Thyroid gland (tissue), 4 donors: ENCODE measurements at regions not wholly inside any gene's neighbourhood (a gene's known extent, or its start where the extent isn't known, plus 50 kb on each side); places are given as distances from the start of the nearest gene placed in this dataset.

Experiments used
- CTCF ChIP-seq, 6 experiments: fragments of 200-600 bp in 3 of 6; fragments of 450-650 bp in 3 of 6; sonication (generic) in 3 of 6; IDR thresholded peaks; one replicate each; pipeline ENCODE4 v1.5.1; 2016 to 2019; ENCODE audit warnings: antibody characterized with exemption in 6 of 6, mild to moderate bottlenecking in 2 of 6, inconsistent platforms in 1 of 6, moderate library complexity in 1 of 6
- POLR2A ChIP-seq, 2 donors: fragments of 450-650 bp; IDR thresholded peaks; one replicate each; pipeline ENCODE4 v1.6.1; 2017; ENCODE audit warnings: antibody characterized with exemption in 2 of 2, mild to moderate bottlenecking in 2 of 2, moderate library complexity in 1 of 2

GRCh38 chr3:76969471-76969870 is 70.4 kb upstream of the ROBO2 start:
- TF ChIP-seq CTCF (IDR thresholded peaks at IDR 0.05) (no peak), POLR2A (IDR thresholded peaks at IDR 0.05) (no peak)
